IMR-90 (cell line): ENCODE measurements at regions not wholly inside any gene's neighbourhood (a gene's known extent, or its start where the extent isn't known, plus 50 kb on each side); places are given as distances from the start of the nearest gene placed in this dataset.

ENCODE experiments used
- CHD1 ChIP-seq: IDR thresholded peaks from 2 replicates; pipeline ENCODE4 v1.6.1; 2012; ENCODE audit warnings: low read depth, low read length, improper control_type of control experiment
- CTCF ChIP-seq: conservative IDR thresholded peaks from 2 replicates; pipeline ENCODE4 v1.5.1; 2012; ENCODE audit warnings: mild to moderate bottlenecking, low read depth, low read length, improper control_type of control experiment
- ELK1 ChIP-seq: fragments of 150-350 bp; IDR thresholded peaks from 2 replicates; pipeline ENCODE4 v1.6.1; 2016; ENCODE audit warnings: low read depth, mild to moderate bottlenecking, low read length, moderate library complexity, borderline replicate concordance
- FOS ChIP-seq: fragments of 150-350 bp; IDR thresholded peaks from 2 replicates; pipeline ENCODE4 v1.6.1; 2016; ENCODE audit warnings: low read depth, low read length
- MAFK ChIP-seq: IDR thresholded peaks from 2 replicates; pipeline ENCODE4 v1.6.1; 2012; ENCODE audit warnings: low read depth, low read length, improper control_type of control experiment
- MXI1 ChIP-seq: IDR thresholded peaks from 2 replicates; pipeline ENCODE4 v1.6.1; 2012; ENCODE audit warnings: low read depth, mild to moderate bottlenecking, low read length, moderate library complexity, borderline replicate concordance
- POLR2A ChIP-seq: IDR thresholded peaks from 2 replicates; pipeline ENCODE4 v1.6.1; 2012; ENCODE audit warnings: mild to moderate bottlenecking, low read depth, low read length
- RAD21 ChIP-seq: IDR thresholded peaks from 2 replicates; pipeline ENCODE4 v1.6.1; 2012; ENCODE audit warnings: low read length, improper control_type of control experiment
- RCOR1 ChIP-seq: IDR thresholded peaks from 2 replicates; pipeline ENCODE4 v1.6.1; 2012; ENCODE audit warnings: mild to moderate bottlenecking, low read length, improper control_type of control experiment; ENCODE audit not compliant: insufficient replicate concordance
- SMC3 ChIP-seq: fragments of 150-350 bp; IDR thresholded peaks from 2 replicates; pipeline ENCODE4 v1.6.1; 2016; ENCODE audit warnings: low read depth, mild to moderate bottlenecking, antibody characterized with exemption, low read length, moderate library complexity
- USF2 ChIP-seq: fragments of 150-350 bp; IDR thresholded peaks from 2 replicates; pipeline ENCODE4 v1.6.1; 2017; ENCODE audit warnings: mild to moderate bottlenecking, antibody characterized with exemption, low read length, low read depth

GRCh38 chr18:73150199-73150598 lies 282.4 kb upstream of the NETO1 start:
- TF ChIP-seq POLR2A: no peak
- TF ChIP-seq CTCF: no peak
- no peak for TF ChIP-seq SMC3
- TF ChIP-seq CHD1: no peak
- TF ChIP-seq RCOR1: no peak
- TF ChIP-seq MXI1: no peak
- TF ChIP-seq ELK1: no peak
- TF ChIP-seq RAD21: no peak
- TF ChIP-seq USF2: no peak
- no peak for TF ChIP-seq FOS
- no peak for TF ChIP-seq MAFK
